GM13976 (cell line): ENCODE measurements at regions not wholly inside any gene's neighbourhood (a gene's known extent, or its start where the extent isn't known, plus 50 kb on each side); places are given as distances from the start of the nearest gene placed in this dataset.

Experiments used
- DNase-seq: peaks from one replicate; pipeline ENCODE4 v3.0.0; 2012; ENCODE audit warnings: low spot score
- in situ Hi-C: fragments of 300-500 bp; cut with MboI; formaldehyde crosslinking; loops from one replicate; pipeline ENCODE4 v1.12.0; 2022; ENCODE audit warnings: low sequenced_read_pairs, mixed read lengths, inconsistent platforms; ENCODE audit not compliant: unreplicated experiment
- TF ChIP-seq, protein P1 (sequence below): IDR thresholded peaks from 2 replicates; pipeline ENCODE4 v1.5.1; 2012; ENCODE audit warnings: borderline replicate concordance, mild to moderate bottlenecking; ENCODE audit not compliant: insufficient read depth; ENCODE audit errors: extremely low read depth, missing control alignments, control extremely low read depth

DNA sequence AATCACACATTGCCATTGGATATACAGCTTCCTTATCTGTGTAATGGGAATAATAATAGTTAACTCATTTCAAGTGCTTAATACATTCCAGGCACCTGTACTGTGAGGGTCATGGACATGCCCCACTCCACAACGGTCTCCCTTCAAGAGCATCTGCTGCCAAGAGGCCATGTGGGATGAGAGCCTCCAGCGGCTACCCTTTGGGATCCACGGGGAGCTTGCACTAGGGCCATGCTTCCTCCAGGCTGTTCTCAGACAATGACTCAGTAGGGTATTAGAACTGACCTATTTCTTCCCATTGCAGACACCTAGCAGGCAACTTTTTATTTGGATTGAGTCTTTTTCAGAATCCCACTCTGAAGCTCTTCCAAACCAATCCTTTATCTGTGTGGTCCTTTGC, 1078.9 kb downstream of the TUSC7 start:
- in situ Hi-C loops = no loop called here
- DNase-seq = no peak
- TF ChIP-seq, protein P1, sequence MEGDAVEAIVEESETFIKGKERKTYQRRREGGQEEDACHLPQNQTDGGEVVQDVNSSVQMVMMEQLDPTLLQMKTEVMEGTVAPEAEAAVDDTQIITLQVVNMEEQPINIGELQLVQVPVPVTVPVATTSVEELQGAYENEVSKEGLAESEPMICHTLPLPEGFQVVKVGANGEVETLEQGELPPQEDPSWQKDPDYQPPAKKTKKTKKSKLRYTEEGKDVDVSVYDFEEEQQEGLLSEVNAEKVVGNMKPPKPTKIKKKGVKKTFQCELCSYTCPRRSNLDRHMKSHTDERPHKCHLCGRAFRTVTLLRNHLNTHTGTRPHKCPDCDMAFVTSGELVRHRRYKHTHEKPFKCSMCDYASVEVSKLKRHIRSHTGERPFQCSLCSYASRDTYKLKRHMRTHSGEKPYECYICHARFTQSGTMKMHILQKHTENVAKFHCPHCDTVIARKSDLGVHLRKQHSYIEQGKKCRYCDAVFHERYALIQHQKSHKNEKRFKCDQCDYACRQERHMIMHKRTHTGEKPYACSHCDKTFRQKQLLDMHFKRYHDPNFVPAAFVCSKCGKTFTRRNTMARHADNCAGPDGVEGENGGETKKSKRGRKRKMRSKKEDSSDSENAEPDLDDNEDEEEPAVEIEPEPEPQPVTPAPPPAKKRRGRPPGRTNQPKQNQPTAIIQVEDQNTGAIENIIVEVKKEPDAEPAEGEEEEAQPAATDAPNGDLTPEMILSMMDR = no peak

DNA sequence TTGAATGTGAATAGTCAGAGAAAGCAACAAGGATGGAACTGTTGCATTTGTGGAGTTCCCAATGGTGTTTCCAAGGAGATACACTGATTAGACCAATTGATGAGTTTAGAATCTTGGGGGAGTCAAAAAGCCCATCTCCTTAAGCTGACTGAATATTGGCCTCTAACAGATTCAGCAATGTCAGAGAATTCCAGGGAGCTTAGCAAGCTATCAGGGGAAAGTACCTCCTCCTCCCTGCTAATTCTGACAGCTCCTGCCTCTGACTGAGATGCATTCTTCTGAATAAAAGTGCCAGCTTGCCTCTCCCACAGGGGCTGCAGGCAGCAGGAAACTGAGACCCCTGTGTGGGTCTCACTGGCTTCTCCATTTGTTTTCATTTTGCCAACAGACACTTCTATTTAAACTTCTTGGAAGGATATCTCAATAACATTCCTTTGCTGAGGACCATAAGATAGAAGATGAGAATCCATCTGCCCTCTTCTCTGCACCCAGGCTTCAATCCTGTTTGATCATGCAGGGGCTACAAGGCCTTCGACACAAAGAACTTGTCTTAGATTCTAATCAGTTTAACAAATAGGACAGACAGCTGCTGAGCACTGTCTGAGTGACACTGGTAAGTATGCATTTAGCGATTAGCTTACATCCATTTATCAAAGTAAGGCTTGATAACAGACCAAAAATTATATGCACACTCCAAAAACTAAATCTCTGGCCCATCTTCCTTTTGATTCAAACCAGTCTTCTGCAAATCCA, 1080.8 kb downstream of the TUSC7 start:
- TF ChIP-seq, protein P1 = no peak
- DNase-seq = no peak
- in situ Hi-C loops = no loop called here

DNA sequence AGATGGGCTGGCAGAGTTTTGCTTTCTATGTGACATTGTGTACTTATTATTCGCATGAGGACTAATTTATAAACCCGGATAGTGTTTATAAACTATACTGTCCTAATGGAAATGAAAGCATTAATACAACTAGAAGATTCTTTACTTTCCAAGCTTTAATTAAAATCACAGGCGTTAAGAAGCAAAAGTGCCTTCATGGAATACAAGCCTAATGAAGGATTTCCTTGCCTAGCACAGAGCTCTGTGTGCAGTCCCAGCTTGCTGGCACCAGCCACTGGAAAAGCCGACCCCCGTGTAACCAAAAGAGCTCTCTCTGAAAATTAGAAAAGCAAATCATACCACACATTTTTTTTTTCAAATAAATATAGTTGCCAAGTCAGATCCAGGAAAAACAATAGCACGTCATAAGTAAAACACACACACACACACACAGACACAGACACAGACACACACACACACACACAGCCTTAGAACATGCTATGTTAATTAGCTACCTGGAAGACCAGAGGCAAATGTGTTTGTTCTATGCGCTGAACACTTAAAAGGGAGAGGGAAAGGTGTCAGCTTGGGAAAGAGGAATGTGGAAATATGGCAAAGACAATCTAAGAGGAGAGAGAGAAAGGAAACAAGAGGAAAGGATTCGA, 1084.2 kb downstream of the TUSC7 start:
- TF ChIP-seq, protein P1 = no peak
- no peak for DNase-seq
- in situ Hi-C loops = no loop called here

DNA sequence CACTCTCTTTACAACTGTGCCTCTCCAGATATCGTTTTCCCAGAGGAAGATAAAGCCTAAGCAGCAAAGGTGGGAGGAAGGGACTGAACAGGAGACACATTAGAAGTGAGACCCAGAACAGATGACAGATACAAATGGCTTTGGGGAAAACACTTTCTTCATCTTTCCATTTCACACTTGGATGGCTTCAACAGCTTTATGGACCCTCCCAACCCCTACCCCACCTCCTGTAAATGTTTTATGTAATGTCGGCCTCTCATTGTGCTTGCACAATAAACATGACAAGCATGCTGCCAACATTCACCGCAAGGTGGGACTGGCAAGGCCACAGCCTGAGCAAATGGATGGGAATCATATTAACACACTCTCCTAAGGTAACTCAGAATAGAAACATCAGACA, 1088.6 kb downstream of the TUSC7 start:
- TF ChIP-seq, protein P1 = no peak
- in situ Hi-C loops = no loop called here

DNA sequence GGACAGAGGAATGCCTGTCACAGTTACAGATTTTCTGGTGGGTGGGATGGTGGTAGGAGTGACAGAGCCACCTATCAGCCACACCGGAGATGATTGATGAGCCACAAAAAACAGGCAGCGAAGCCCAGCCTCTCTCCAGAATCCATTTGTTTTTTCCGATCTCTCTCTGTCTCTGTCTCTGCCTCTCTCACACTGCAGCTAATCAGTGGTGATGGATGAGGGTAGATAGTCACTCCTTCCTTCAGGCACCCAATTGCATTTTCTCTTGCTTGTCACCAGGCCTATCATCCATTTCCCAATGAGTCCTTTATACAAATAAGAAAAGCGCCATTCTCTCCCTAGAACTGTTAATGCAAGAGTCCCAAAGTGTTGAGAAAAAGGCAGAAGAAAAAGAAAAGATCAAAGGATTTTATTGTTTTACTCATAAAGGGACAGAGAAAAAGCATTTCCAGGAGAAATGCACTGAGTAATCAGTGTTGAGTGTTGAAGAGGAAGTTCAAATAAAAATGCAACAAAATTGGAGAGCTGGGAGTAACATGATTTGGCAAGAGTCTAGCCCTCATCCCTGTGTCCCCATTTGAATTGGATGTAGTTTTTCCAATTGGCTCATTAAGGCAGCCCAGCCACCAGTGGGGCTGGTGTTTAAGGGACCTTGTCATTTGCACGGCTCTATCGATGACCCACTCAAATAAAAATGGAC, 1089.3 kb downstream of the TUSC7 start:
- no peak for DNase-seq
- TF ChIP-seq, protein P1 = no peak
- in situ Hi-C loops = no loop called here

More for the DNA sequence above, 1088.6 kb downstream of the TUSC7 start:
- no peak for DNase-seq

DNA sequence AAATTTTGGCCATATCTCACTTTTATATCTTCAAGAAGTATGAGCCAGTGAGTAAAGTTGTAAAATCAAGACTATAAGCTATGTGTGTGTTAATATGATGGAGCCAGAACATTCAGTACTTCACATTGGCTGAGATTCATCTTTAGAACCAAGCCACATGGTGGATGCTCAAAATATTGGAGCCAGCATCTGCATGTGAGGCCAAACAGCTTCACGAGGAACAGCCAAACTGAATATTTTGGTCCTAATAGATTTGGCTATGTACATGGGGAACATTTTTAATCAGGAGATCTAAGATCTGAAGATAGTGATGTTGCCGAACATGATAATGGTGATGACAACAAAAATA, 1089.8 kb downstream of the TUSC7 start:
- TF ChIP-seq, protein P1 = no peak
- in situ Hi-C loops = no loop called here
- no peak for DNase-seq
